ENCODE measurements at regions not wholly inside any gene's neighbourhood (a gene's known extent, or its start where the extent isn't known, plus 50 kb on each side); places are given as distances from the start of the nearest gene placed in this dataset.

DNA sequence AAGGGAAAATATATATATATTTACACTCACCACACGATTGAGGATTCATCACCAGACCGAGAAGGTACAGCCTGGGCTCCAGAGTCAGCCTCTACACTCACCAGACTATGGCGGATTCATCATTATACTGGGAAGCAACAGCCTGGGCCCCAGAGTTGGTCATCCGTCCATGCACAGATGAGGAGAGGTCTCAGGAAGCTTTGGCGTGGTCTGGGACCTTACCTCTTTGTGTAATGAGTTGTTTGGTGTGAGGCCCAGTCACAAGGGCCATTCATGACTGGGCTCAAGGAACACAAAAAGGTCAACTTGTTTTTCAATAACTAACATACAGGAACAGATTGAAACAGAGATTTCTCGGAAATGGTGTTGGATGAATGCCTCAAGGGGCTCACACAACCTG, 926.1 kb downstream of the FAM133A start:
- TF ChIP-seq CTCF (conservative IDR thresholded peaks at IDR 0.05; ENCODE audit: low read depth in 2 of 2) = no peak
- TF ChIP-seq POLR2AphosphoS5 (IDR thresholded peaks at IDR 0.05; ENCODE audit: low read depth) = no peak
- no peak for TF ChIP-seq EZH2 (IDR thresholded peaks at IDR 0.05; ENCODE audit: low read depth, unreplicated experiment)

Measured in GM23338 (cell line).